GM13976 (cell line): ENCODE measurements at regions not wholly inside any gene's neighbourhood (a gene's known extent, or its start where the extent isn't known, plus 50 kb on each side); places are given as distances from the start of the nearest gene placed in this dataset.

Experiments used
- DNase-seq: peaks from one replicate; pipeline ENCODE4 v3.0.0; 2012; ENCODE audit warnings: low spot score
- in situ Hi-C: fragments of 300-500 bp; cut with MboI; formaldehyde crosslinking; loops from one replicate; pipeline ENCODE4 v1.12.0; 2022; ENCODE audit warnings: low sequenced_read_pairs, mixed read lengths, inconsistent platforms; ENCODE audit not compliant: unreplicated experiment
- TF ChIP-seq, protein P1 (sequence below): IDR thresholded peaks from 2 replicates; pipeline ENCODE4 v1.5.1; 2012; ENCODE audit warnings: borderline replicate concordance, mild to moderate bottlenecking; ENCODE audit not compliant: insufficient read depth; ENCODE audit errors: extremely low read depth, missing control alignments, control extremely low read depth

GRCh38 chr12:5262885-5263284, 169.0 kb upstream of the NTF3 start:
- in situ Hi-C loops: no loop called here
- no peak for DNase-seq

GRCh38 chr12:5264006-5264405, 167.9 kb upstream of the NTF3 start:
- no peak for DNase-seq
- in situ Hi-C loops: no loop called here
- TF ChIP-seq, protein P1, sequence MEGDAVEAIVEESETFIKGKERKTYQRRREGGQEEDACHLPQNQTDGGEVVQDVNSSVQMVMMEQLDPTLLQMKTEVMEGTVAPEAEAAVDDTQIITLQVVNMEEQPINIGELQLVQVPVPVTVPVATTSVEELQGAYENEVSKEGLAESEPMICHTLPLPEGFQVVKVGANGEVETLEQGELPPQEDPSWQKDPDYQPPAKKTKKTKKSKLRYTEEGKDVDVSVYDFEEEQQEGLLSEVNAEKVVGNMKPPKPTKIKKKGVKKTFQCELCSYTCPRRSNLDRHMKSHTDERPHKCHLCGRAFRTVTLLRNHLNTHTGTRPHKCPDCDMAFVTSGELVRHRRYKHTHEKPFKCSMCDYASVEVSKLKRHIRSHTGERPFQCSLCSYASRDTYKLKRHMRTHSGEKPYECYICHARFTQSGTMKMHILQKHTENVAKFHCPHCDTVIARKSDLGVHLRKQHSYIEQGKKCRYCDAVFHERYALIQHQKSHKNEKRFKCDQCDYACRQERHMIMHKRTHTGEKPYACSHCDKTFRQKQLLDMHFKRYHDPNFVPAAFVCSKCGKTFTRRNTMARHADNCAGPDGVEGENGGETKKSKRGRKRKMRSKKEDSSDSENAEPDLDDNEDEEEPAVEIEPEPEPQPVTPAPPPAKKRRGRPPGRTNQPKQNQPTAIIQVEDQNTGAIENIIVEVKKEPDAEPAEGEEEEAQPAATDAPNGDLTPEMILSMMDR: no peak

More at GRCh38 chr12:5262885-5263284, 169.0 kb upstream of the NTF3 start:
- TF ChIP-seq, protein P1: no peak

- no peak for DNase-seq
- TF ChIP-seq, protein P1: no peak
- in situ Hi-C loops: no loop called here
Observed at GRCh38 chr12:5267603-5268423, 164.1 kb upstream of the NTF3 start.

DNA sequence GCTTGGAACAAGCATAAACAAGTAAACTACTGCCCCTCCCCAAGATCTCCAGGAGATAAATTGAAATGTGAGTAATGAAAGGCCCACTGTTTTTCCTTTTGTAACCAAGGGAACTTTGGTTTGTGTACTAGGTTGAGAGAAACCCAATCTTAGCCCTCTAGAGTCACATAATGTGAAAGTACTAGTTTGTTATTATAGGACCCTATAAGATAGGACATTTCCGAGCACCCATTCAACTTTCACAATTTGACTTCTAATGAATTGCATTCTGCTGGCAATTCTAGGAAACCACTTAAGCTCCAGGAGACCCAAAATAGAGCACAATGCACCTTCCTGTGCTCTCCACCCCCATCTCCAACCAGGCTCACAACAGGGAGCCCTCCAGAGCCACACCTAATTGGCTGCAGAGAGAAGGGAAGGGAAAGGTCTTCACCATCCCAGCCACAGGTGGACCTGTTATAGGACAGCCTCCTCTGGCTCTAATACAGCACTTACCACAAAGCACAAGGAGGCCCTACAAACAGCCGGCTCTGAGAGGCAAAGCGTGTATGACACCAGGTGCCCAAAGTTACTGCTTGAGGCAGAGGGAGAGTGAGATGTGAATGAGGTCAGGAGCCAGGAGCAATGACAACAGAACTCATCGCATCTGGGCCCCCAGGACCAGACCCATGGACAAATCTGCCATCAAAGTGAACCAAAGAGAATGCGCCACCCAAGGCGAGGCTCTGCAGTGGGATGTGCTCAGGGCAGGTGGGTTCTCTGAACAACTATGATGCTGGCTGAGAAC, 163.3 kb upstream of the NTF3 start:
- DNase-seq: no peak
- TF ChIP-seq, protein P1: no peak
- in situ Hi-C loops: no loop called here

DNA sequence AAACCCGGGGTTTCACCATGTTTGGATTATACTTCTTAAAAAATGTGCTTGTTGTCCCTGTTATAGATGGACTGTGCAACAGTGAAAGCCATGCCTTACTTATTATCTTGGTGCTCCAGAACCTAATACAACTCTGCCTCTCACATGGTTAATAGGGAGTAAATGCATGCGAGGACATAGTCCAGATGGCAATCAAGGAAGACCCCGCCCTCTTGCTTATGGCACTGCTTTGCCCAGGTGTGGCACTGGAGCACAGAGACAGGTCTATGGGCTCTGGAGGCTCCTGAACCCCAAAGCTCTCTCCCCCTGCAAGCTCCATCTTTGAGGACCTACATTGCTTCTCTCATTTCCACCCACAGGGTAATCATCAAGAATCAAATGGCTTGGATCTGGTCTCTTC, 162.1 kb upstream of the NTF3 start:
- DNase-seq: no peak
- in situ Hi-C loops: no loop called here
- TF ChIP-seq, protein P1: no peak

DNA sequence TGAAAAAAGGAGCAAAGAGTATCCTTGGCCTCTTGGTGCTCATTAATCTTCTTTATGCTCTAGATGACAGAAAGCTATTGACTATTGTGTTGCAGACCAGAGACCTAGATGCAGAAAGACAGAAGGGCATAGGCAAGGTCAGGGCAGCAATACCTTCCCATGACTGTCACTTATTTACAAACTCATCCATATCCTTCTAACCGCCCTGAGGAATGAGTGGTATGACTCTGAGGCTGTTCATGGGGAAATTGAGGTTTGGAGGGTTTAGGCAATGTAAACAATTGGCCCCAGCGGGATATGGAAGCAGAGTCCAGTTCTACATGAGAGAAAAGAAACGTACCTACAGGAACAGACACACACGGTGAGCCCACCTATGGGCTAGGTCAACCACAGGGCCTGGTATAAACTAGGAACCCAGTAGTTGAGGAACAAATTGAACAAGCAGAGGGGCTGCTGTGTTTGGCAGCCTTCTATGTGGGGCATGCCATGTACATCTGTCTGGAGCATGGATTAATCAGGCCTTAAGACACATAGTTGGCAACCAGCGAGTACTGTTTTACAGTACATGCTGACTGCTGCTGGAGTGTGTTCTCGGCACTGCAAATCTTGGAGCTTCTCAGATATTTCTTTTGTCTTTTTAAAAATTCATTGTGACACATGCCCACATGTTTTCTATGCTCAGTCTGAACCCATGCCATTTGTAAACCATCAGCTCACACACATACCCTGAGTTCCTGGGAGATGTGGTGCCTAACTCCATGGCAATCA, 159.7 kb upstream of the NTF3 start:
- no peak for DNase-seq
- TF ChIP-seq, protein P1: no peak
- in situ Hi-C loops: no loop called here
